ENCODE measurements at regions not wholly inside any gene's neighbourhood (a gene's known extent, or its start where the extent isn't known, plus 50 kb on each side); places are given as distances from the start of the nearest gene placed in this dataset.

DNA sequence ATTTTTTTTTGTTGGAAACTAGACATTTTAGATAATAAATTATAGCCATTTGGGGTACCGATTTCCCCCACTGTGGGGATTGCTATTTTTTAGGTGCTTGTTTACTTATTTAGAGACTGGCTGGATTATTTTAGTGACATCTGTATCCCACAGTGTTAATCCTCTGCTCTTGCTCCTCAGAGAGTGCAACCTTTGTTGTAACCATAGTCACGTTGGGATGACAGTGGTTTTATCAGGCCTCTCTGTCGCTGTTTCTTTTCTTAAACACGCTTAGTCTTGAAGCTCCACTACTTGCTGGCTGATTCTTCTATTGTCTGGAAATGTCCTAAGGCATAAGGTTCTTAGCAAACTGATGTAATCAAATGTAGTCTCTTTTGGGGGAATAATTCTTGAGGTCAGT lies 451.6 kb upstream of the SEMA6D start:
- TF ChIP-seq KDM1A (IDR thresholded peaks at IDR 0.05; ENCODE audit: low read depth) (no peak), CHD2 (IDR thresholded peaks at IDR 0.05; ENCODE audit: low read length, partially characterized antibody) (no peak), RFX5 (IDR thresholded peaks at IDR 0.05) (no peak), SMC3 (IDR thresholded peaks at IDR 0.05) (no peak), RAD21 (conservative IDR thresholded peaks at IDR 0.05 in 1 of 2, IDR thresholded peaks at IDR 0.05 in 1 of 2) (no peak)
- TF ChIP-seq, protein P1, sequence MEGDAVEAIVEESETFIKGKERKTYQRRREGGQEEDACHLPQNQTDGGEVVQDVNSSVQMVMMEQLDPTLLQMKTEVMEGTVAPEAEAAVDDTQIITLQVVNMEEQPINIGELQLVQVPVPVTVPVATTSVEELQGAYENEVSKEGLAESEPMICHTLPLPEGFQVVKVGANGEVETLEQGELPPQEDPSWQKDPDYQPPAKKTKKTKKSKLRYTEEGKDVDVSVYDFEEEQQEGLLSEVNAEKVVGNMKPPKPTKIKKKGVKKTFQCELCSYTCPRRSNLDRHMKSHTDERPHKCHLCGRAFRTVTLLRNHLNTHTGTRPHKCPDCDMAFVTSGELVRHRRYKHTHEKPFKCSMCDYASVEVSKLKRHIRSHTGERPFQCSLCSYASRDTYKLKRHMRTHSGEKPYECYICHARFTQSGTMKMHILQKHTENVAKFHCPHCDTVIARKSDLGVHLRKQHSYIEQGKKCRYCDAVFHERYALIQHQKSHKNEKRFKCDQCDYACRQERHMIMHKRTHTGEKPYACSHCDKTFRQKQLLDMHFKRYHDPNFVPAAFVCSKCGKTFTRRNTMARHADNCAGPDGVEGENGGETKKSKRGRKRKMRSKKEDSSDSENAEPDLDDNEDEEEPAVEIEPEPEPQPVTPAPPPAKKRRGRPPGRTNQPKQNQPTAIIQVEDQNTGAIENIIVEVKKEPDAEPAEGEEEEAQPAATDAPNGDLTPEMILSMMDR (IDR thresholded peaks at IDR 0.05) = no peak
- TF ChIP-seq, protein P2, sequence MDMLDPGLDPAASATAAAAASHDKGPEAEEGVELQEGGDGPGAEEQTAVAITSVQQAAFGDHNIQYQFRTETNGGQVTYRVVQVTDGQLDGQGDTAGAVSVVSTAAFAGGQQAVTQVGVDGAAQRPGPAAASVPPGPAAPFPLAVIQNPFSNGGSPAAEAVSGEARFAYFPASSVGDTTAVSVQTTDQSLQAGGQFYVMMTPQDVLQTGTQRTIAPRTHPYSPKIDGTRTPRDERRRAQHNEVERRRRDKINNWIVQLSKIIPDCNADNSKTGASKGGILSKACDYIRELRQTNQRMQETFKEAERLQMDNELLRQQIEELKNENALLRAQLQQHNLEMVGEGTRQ (IDR thresholded peaks at IDR 0.05) = no peak

Data from A549 (cell line).